PC-9 (cell line): ENCODE measurements at regions not wholly inside any gene's neighbourhood (a gene's known extent, or its start where the extent isn't known, plus 50 kb on each side); places are given as distances from the start of the nearest gene placed in this dataset.

Experiments used
- EZH2 ChIP-seq: fragments of 200-600 bp; sonication (generic); IDR thresholded peaks from 2 replicates; pipeline ENCODE4 v1.8.0; 2017; ENCODE audit warnings: antibody characterized with exemption, low read depth
- TF ChIP-seq, protein P1 (sequence below): fragments of 200-600 bp; sonication (generic); conservative IDR thresholded peaks from 2 replicates; pipeline ENCODE4 v1.6.1; 2017; ENCODE audit warnings: mixed run types, antibody characterized with exemption, mild to moderate bottlenecking, moderate library complexity

DNA sequence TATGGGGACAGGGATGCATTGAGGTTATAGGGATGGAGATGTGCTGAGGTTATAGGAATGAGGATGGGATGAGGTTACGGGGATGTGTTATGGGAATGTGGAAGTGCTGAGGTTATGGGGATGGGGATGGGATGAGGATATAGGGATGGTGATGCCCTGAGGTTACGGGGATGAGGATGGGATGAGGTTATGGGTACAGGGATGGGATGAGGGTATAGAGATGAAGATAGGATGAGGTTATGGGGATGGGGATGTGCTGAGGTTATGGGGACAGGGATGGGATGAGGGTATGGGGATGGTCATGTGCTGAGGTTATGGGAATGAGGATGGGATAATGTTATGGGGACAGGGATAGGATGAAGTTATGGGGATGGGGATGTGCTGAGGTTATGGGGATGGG lies 542.8 kb downstream of the CDH26 start:
- TF ChIP-seq EZH2: no peak
- TF ChIP-seq, protein P1, sequence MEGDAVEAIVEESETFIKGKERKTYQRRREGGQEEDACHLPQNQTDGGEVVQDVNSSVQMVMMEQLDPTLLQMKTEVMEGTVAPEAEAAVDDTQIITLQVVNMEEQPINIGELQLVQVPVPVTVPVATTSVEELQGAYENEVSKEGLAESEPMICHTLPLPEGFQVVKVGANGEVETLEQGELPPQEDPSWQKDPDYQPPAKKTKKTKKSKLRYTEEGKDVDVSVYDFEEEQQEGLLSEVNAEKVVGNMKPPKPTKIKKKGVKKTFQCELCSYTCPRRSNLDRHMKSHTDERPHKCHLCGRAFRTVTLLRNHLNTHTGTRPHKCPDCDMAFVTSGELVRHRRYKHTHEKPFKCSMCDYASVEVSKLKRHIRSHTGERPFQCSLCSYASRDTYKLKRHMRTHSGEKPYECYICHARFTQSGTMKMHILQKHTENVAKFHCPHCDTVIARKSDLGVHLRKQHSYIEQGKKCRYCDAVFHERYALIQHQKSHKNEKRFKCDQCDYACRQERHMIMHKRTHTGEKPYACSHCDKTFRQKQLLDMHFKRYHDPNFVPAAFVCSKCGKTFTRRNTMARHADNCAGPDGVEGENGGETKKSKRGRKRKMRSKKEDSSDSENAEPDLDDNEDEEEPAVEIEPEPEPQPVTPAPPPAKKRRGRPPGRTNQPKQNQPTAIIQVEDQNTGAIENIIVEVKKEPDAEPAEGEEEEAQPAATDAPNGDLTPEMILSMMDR: no peak
